Activated CD8-positive, alpha-beta T cell treated with anti-CD3 and anti-CD28 coated beads for 36 hours (primary cell): ENCODE measurements at regions not wholly inside any gene's neighbourhood (a gene's known extent, or its start where the extent isn't known, plus 50 kb on each side); places are given as distances from the start of the nearest gene placed in this dataset.

Source experiments
- ATAC-seq: fragments of 200-7000 bp; cut with Tn5 transposase; one replicate; pipeline ENCODE4 v1.10.0; 2021; ENCODE audit warnings: mild to moderate bottlenecking, moderate library complexity
- CTCF ChIA-PET: fragments of 350-600 bp; sonication (Branson Sonifier 250); formaldehyde crosslinking; loops from one replicate; lab custom pipeline; 2021; ENCODE audit warnings: antibody characterized with exemption; lab: Charles Lee
- POLR2A ChIA-PET: fragments of 350-600 bp; sonication (Branson Sonifier 250); formaldehyde crosslinking; loops from one replicate; lab custom pipeline; 2021; ENCODE audit warnings: antibody characterized with exemption; lab: Charles Lee
- DNase-seq: peaks from one replicate; pipeline ENCODE4 v3.0.0-alpha.2; 2020
- H3K27ac Mint-ChIP-seq: one replicate; pipeline ENCODE4 v1.8.0; 2021; ENCODE audit warnings: mild to moderate bottlenecking, mixed read lengths
- H3K27me3 Mint-ChIP-seq: one replicate; pipeline ENCODE4 v1.8.0; 2021; ENCODE audit warnings: mixed read lengths
- H3K36me3 Mint-ChIP-seq: one replicate; pipeline ENCODE4 v1.8.0; 2021; ENCODE audit warnings: low read depth, mixed read lengths
- H3K4me1 Mint-ChIP-seq: one replicate; pipeline ENCODE4 v1.8.0; 2021; ENCODE audit warnings: low read depth, mixed read lengths
- H3K4me3 Mint-ChIP-seq: one replicate; pipeline ENCODE4 v1.8.0; 2021; ENCODE audit warnings: mild to moderate bottlenecking, moderate library complexity, mixed read lengths
- H3K9me3 Mint-ChIP-seq: one replicate; pipeline ENCODE4 v1.8.0; 2021; ENCODE audit warnings: mixed read lengths
- CTCF ChIP-seq: fragments of 200-600 bp; IDR thresholded peaks from one replicate; pipeline ENCODE4 v1.8.0; 2022; ENCODE audit warnings: antibody characterized with exemption, mild to moderate bottlenecking
- intact Hi-C: fragments of 100-400 bp; cut with micrococcal nuclease; formaldehyde crosslinking; loops from one replicate; pipeline ENCODE4 v1.10.0; 2022

DNA sequence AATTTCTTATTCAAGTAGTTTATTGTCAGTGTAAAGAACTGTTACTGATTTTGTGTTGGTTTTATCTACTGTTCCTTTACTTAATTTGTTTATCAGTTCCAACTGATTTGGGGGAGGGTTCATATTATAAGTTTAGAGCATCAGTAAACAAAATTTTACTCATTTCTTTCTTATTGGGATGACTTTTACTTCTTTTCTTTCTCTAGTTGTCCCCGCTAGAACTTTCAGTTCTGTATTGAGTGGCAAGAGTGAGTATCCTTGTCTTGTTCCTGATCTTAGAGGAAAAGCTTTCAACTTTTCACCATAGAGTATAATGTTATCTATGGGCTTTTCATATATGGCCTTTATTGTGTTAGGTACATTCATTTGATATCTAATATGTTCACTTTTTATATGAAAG, 584.1 kb downstream of the LRFN5 start:
- Mint-ChIP-seq H3K9me3 (no peaks in the 10 kb centered on the region), H3K36me3 (no peaks in the 10 kb centered on the region), H3K4me1 (no peaks in the 10 kb centered on the region), H3K4me3 (no peak overlapping the region), H3K27me3 (no peaks in the 10 kb centered on the region), H3K27ac (no peak overlapping the region)
- DNase-seq, result no peak
- TF ChIP-seq CTCF, result no peak
- ATAC-seq, result no peak
- POLR2A ChIA-PET, result no interaction called here
- CTCF ChIA-PET, result no interaction called here
- intact Hi-C loops, result no loop called here

DNA sequence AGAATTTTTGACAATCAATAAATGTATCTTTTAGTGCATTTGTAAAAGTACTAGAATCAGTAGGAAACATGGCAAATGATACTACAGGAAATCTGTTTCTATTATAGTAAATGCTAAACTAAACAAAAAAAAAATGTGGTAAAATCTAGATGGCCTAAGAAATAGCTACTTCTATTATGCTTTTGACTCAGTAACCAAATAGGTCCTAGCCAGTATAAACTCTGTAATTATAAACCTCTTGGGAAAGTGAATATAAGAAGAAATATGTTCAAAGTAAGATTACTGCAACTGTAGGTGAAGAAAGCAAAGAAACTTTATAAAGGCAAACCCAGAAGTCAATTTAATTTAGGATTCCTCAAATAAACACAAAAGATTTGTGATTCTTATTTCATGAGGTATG, 581.2 kb downstream of the LRFN5 start:
- no peak overlapping the region for H3K4me3 Mint-ChIP-seq
- no peaks in the 10 kb centered on the region for H3K4me1 Mint-ChIP-seq
- POLR2A ChIA-PET, result no interaction called here
- no peaks in the 10 kb centered on the region for H3K36me3 Mint-ChIP-seq
- no peak for ATAC-seq
- TF ChIP-seq CTCF, result no peak
- H3K27ac Mint-ChIP-seq, result no peak overlapping the region
- H3K27me3 Mint-ChIP-seq, result no peaks in the 10 kb centered on the region
- no peak for DNase-seq
- CTCF ChIA-PET, result no interaction called here
- H3K9me3 Mint-ChIP-seq, result no peaks in the 10 kb centered on the region
- intact Hi-C loops, result no loop called here

GRCh38 chr14:42185718-42186117, 579.0 kb downstream of the LRFN5 start:
- TF ChIP-seq CTCF, result no peak
- no peak for DNase-seq
- intact Hi-C loops, result no loop called here
- H3K36me3 Mint-ChIP-seq, result no peaks in the 10 kb centered on the region
- ATAC-seq, result no peak
- no peaks in the 10 kb centered on the region for H3K4me1 Mint-ChIP-seq
- no peak overlapping the region for H3K27ac Mint-ChIP-seq
- H3K9me3 Mint-ChIP-seq, result peaks cover 4% of the 10 kb centered on the region
- no peaks in the 10 kb centered on the region for H3K27me3 Mint-ChIP-seq
- no peak overlapping the region for H3K4me3 Mint-ChIP-seq
- CTCF ChIA-PET, result no interaction called here
- POLR2A ChIA-PET, result no interaction called here

DNA sequence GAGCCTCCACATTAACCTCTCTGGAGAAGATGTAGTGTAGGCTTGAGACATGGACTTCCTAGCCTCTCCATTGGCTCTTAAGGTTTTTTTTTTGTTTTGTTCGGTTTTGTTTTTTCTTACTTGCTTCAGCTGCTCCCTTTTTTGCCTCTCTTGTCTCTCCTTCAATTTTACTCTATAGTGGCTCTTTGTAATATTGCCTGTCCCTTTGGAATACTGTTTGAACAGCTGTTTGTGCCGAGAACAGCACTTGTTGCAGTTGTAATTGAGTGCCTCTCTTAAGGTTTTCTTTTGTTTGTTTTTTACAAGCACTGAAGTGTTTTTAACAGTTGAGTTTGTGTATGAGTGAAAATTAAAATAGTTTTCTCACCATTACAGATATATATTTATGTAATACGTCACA, 567.7 kb downstream of the LRFN5 start:
- POLR2A ChIA-PET, result no interaction called here
- H3K4me3 Mint-ChIP-seq, result no peak overlapping the region

GRCh38 chr14:42173206-42173605, 566.5 kb downstream of the LRFN5 start:
- DNase-seq (no peak), ATAC-seq (no peak)
- ChIA-PET CTCF (no interaction called here), POLR2A (no interaction called here)
- Mint-ChIP-seq H3K4me3 (no peak overlapping the region), H3K4me1 (no peaks in the 10 kb centered on the region), H3K27me3 (no peaks in the 10 kb centered on the region), H3K9me3 (peaks cover 7% of the 10 kb centered on the region), H3K36me3 (no peaks in the 10 kb centered on the region), H3K27ac (no peak overlapping the region)
- no peak for TF ChIP-seq CTCF
- intact Hi-C loops, result no loop called here

More for the DNA sequence above, 567.7 kb downstream of the LRFN5 start:
- TF ChIP-seq CTCF, result no peak
- H3K27me3 Mint-ChIP-seq, result no peaks in the 10 kb centered on the region
- no peaks in the 10 kb centered on the region for H3K4me1 Mint-ChIP-seq
- ATAC-seq, result no peak
- no peak for DNase-seq
- H3K27ac Mint-ChIP-seq, result no peak overlapping the region
- peaks cover 2% of the 10 kb centered on the region for H3K9me3 Mint-ChIP-seq
- no peaks in the 10 kb centered on the region for H3K36me3 Mint-ChIP-seq
- CTCF ChIA-PET, result no interaction called here
- intact Hi-C loops, result no loop called here
